Gastroesophageal sphincter (tissue), 3 donors: ENCODE measurements at regions not wholly inside any gene's neighbourhood (a gene's known extent, or its start where the extent isn't known, plus 50 kb on each side); places are given as distances from the start of the nearest gene placed in this dataset.

Source experiments
- CTCF ChIP-seq, 4 experiments: fragments of 200-600 bp in 2 of 4; fragments of 450-650 bp in 2 of 4; sonication (generic) in 1 of 4; IDR thresholded peaks; one replicate each; pipeline ENCODE4 v1.5.1; 2017 to 2019; ENCODE audit warnings: antibody characterized with exemption in 4 of 4, mild to moderate bottlenecking in 2 of 4, moderate library complexity in 2 of 4
- POLR2A ChIP-seq, 2 donors: fragments of 450-650 bp; IDR thresholded peaks; one replicate each; pipeline ENCODE4 v1.6.1; 2017; ENCODE audit warnings: antibody characterized with exemption in 2 of 2, mild to moderate bottlenecking in 2 of 2, moderate library complexity in 1 of 2

DNA sequence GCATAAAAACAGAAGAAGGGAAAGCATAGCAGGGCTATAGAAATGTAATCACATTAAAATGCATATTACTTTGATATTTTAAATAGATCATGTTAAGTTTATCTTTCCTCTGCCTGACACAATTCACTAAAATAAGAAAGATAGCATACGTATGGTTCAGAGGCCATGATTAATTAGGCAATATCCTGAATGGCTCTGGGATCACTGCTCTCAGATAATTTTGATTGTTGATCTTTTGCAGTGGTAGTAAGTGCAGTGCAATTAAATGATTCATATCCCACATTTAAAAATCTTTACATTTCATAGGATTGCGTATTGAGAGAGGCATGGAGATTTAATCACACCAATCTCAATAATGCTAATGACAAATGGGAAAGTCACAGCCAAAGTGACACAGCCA, 1040.7 kb downstream of the SOCS6 start:
- TF ChIP-seq CTCF (IDR thresholded peaks at IDR 0.05) = no peak
- TF ChIP-seq POLR2A (IDR thresholded peaks at IDR 0.05) = no peak
